OCI-LY3 (cell line): ENCODE measurements at regions not wholly inside any gene's neighbourhood (a gene's known extent, or its start where the extent isn't known, plus 50 kb on each side); places are given as distances from the start of the nearest gene placed in this dataset.

Experiments
- CTCF ChIP-seq: fragments of 200-600, 300-600 bp; sonication (generic); IDR thresholded peaks from 2 replicates; pipeline ENCODE4 v1.5.1; 2014; ENCODE audit warnings: antibody characterized with exemption, low read length, low read depth
- EZH2phosphoT487 ChIP-seq: fragments of 200-600 bp; shearing (Covaris generic); IDR thresholded peaks from 2 replicates; pipeline ENCODE4 v1.6.1; 2018; ENCODE audit warnings: antibody characterized with exemption, mixed run types, low read depth

- TF ChIP-seq CTCF (no peak), EZH2phosphoT487 (no peak)
These were observed 875.8 kb upstream of the SLIT2 start for GRCh38 chr4:19375931-19376330.
